Right lung (tissue), 2 donors: ENCODE measurements at regions not wholly inside any gene's neighbourhood (a gene's known extent, or its start where the extent isn't known, plus 50 kb on each side); places are given as distances from the start of the nearest gene placed in this dataset.

ENCODE experiments used
- DNase-seq, 2 donors: peaks; one replicate each; pipeline ENCODE4 v3.0.0-alpha.2; 2013

GRCh38 chr6:23890543-23891227, 235.3 kb upstream of the NRSN1 start:
- DNase-seq = no peak

- DNase-seq = no peak
Measured at GRCh38 chr6:23905133-23905815, 220.7 kb upstream of the NRSN1 start.

GRCh38 chr6:23910420-23910819, 215.6 kb upstream of the NRSN1 start:
- DNase-seq = no peak

GRCh38 chr6:23927935-23928334, 198.1 kb upstream of the NRSN1 start:
- DNase-seq = no peak

- DNase-seq = no peak
Measured at GRCh38 chr6:23929201-23929600, 196.8 kb upstream of the NRSN1 start.

- DNase-seq = no peak
Measured at GRCh38 chr6:23940466-23940865, 185.5 kb upstream of the NRSN1 start.

- no peak for DNase-seq
Measured at GRCh38 chr6:23951691-23952090, 174.3 kb upstream of the NRSN1 start.

- DNase-seq = no peak
Measured at GRCh38 chr6:23952245-23952644, 173.8 kb upstream of the NRSN1 start.

GRCh38 chr6:23953976-23954375, 172.0 kb upstream of the NRSN1 start:
- no peak for DNase-seq

GRCh38 chr6:23957017-23957416, 169.0 kb upstream of the NRSN1 start:
- DNase-seq = no peak

- DNase-seq = no peak
Measured at GRCh38 chr6:23964865-23965264, 161.2 kb upstream of the NRSN1 start.

GRCh38 chr6:23969344-23969743, 156.7 kb upstream of the NRSN1 start:
- DNase-seq = no peak

GRCh38 chr6:23977706-23978105, 148.3 kb upstream of the NRSN1 start:
- no peak for DNase-seq

- DNase-seq = no peak
Measured at GRCh38 chr6:23980965-23981364, 145.1 kb upstream of the NRSN1 start.

- DNase-seq = no peak
Measured at GRCh38 chr6:23981923-23982322, 144.1 kb upstream of the NRSN1 start.

- no peak for DNase-seq
Measured at GRCh38 chr6:23983735-23984134, 142.3 kb upstream of the NRSN1 start.

- DNase-seq = no peak
Measured at GRCh38 chr6:23985015-23985414, 141.0 kb upstream of the NRSN1 start.

- no peak for DNase-seq
Measured at GRCh38 chr6:23989885-23990533, 136.0 kb upstream of the NRSN1 start.

- no peak for DNase-seq
Measured at GRCh38 chr6:23994013-23994412, 132.0 kb upstream of the NRSN1 start.

GRCh38 chr6:24004062-24004461, 122.0 kb upstream of the NRSN1 start:
- DNase-seq = no peak

- DNase-seq = no peak
Measured at GRCh38 chr6:24004659-24005058, 121.4 kb upstream of the NRSN1 start.

GRCh38 chr6:24006254-24006653, 119.8 kb upstream of the NRSN1 start:
- no peak for DNase-seq

- no peak for DNase-seq
Measured at GRCh38 chr6:24009319-24009718, 116.7 kb upstream of the NRSN1 start.
